H1 (cell line): ENCODE measurements at regions not wholly inside any gene's neighbourhood (a gene's known extent, or its start where the extent isn't known, plus 50 kb on each side); places are given as distances from the start of the nearest gene placed in this dataset.

Experiments used
- CTCF ChIA-PET: fragments of 300-600 bp; sonication (Branson Sonifier 250); formaldehyde crosslinking; loops from one replicate; lab custom pipeline; 2021; ENCODE audit not compliant: partially characterized antibody; lab: Charles Lee
- POLR2A ChIA-PET: fragments of 300-600 bp; sonication (Branson Sonifier 250); formaldehyde crosslinking; loops from one replicate; lab custom pipeline; 2021; ENCODE audit warnings: inconsistent platforms; ENCODE audit not compliant: partially characterized antibody; lab: Charles Lee
- DNase-seq, 2 experiments: peaks; one replicate each; pipeline versions ENCODE4 v3.0.0 to v3.0.0-alpha.2; 2010 to 2022; ENCODE audit warnings: low spot score in 2 of 2, low read depth in 1 of 2, mixed read lengths in 1 of 2
- FAIRE-seq: peaks from 2 replicates; lab custom pipeline; 2011; peaks lifted over from hg19 to GRCh38; lab: Jason Lieb, UNC
- H2AFZ ChIP-seq: 2 replicates; pipeline ENCODE4 v1.8.1; 2012; ENCODE audit warnings: low read length, inconsistent platforms
- H2AK5ac ChIP-seq: 2 replicates; pipeline ENCODE4 v1.6.1; 2013; ENCODE audit warnings: low read depth, low read length
- H2BK120ac ChIP-seq: replicated peaks from 2 replicates; pipeline ENCODE3; 2013; ENCODE audit warnings: low read depth, low read length, inconsistent platforms
- H2BK12ac ChIP-seq: 2 replicates; pipeline ENCODE4 v1.6.1; 2013; ENCODE audit warnings: low read depth, low read length
- H2BK15ac ChIP-seq: 2 replicates; pipeline ENCODE4 v1.6.1; 2013; ENCODE audit warnings: low read length
- H2BK20ac ChIP-seq: 2 replicates; pipeline ENCODE4 v1.6.1; 2013; ENCODE audit warnings: low read length
- H2BK5ac ChIP-seq: 2 replicates; pipeline ENCODE4 v1.6.1; 2013; ENCODE audit warnings: low read depth, low read length
- H3K14ac ChIP-seq: 2 replicates; pipeline ENCODE4 v1.6.1; 2013; ENCODE audit warnings: inconsistent platforms; ENCODE audit not compliant: insufficient read length
- H3K18ac ChIP-seq: 2 replicates; pipeline ENCODE4 v1.6.1; 2013; ENCODE audit warnings: low read length; ENCODE audit errors: extremely low read depth
- H3K23ac ChIP-seq: 2 replicates; pipeline ENCODE4 v1.6.1; 2013; ENCODE audit warnings: inconsistent platforms; ENCODE audit not compliant: insufficient read length
- H3K23me2 ChIP-seq: 2 replicates; pipeline ENCODE4 v1.6.1; 2013; ENCODE audit warnings: low read depth, low read length
- H3K27ac ChIP-seq: 2 replicates; pipeline ENCODE4 v1.6.1; 2011; ENCODE audit warnings: low read depth, low read length, inconsistent platforms
- H3K27me3 ChIP-seq, 4 experiments: replicated peaks in 1 of 4; 1 replicate in 1 of 4; 2 replicates in 3 of 4; pipeline versions ENCODE4 v1.6.1 to v1.8.1; 2011 to 2013; ENCODE audit warnings: low read length in 3 of 4, mild to moderate bottlenecking in 3 of 4, inconsistent platforms in 2 of 4, mixed read lengths in 2 of 4, moderate library complexity in 1 of 4; ENCODE audit not compliant: control insufficient read depth in 3 of 4, insufficient read depth in 3 of 4; ENCODE audit errors: extremely low read depth in 1 of 4
- H3K36me3 ChIP-seq, 4 experiments: 2 replicates each; pipeline versions ENCODE4 v1.6.1 to v1.8.1; 2011 to 2013; ENCODE audit warnings: mild to moderate bottlenecking in 4 of 4, low read length in 3 of 4, moderate library complexity in 2 of 4, control low read depth in 1 of 4, inconsistent platforms in 1 of 4; ENCODE audit not compliant: insufficient read depth in 4 of 4, control insufficient read depth in 2 of 4
- H3K4ac ChIP-seq: replicated peaks from 2 replicates; pipeline ENCODE3; 2013; ENCODE audit warnings: low read length, low read depth, mixed read lengths, inconsistent platforms; ENCODE audit not compliant: insufficient read length
- H3K4me1 ChIP-seq, 4 experiments: replicated peaks in 1 of 4; 1 replicate in 1 of 4; 2 replicates in 3 of 4; pipeline versions ENCODE4 v1.6.1 to v1.8.1; 2011 to 2013; ENCODE audit warnings: low read length in 3 of 4, inconsistent platforms in 2 of 4, mixed read lengths in 1 of 4; ENCODE audit not compliant: insufficient read depth in 4 of 4, control insufficient read depth in 3 of 4
- H3K4me2 ChIP-seq, 2 experiments: 2 replicates each; pipeline versions ENCODE4 v1.6.1 to v1.8.1; 2011 to 2013; ENCODE audit warnings: low read depth in 2 of 2, low read length in 2 of 2, control low read depth in 1 of 2, inconsistent platforms in 1 of 2, mild to moderate bottlenecking in 1 of 2; ENCODE audit not compliant: insufficient read depth in 1 of 2
- H3K4me3 ChIP-seq, 4 experiments: fragments of 200-600, 300-600 bp in 1 of 4; sonication (generic), shearing (Covaris generic), sonication (Bioruptor Twin) in 1 of 4; 2 replicates each; pipeline versions ENCODE4 v1.5.1 to v1.8.1; 2011 to 2016; ENCODE audit warnings: low read length in 4 of 4, low read depth in 3 of 4, control low read depth in 2 of 4, inconsistent platforms in 2 of 4, mild to moderate bottlenecking in 2 of 4, mixed read lengths in 1 of 4, moderate library complexity in 1 of 4; ENCODE audit not compliant: insufficient read depth in 2 of 4; ENCODE audit errors: extremely low read depth in 1 of 4
- H3K56ac ChIP-seq: replicated peaks from 2 replicates; pipeline ENCODE3; 2013; ENCODE audit warnings: low read depth, mild to moderate bottlenecking, mixed read lengths, low read length, inconsistent platforms; ENCODE audit not compliant: insufficient read length
- H3K79me1 ChIP-seq: 2 replicates; pipeline ENCODE4 v1.6.1; 2013; ENCODE audit warnings: low read depth, low read length, control low read depth
- H3K79me2 ChIP-seq, 2 experiments: 2 replicates each; pipeline versions ENCODE4 v1.6.1 to v1.8.1; 2012 to 2013; ENCODE audit warnings: low read length in 2 of 2, mild to moderate bottlenecking in 2 of 2, inconsistent platforms in 1 of 2; ENCODE audit not compliant: insufficient read depth in 2 of 2, control insufficient read depth in 1 of 2
- H3K9ac ChIP-seq, 4 experiments: replicated peaks in 1 of 4; 1 replicate in 1 of 4; 2 replicates in 3 of 4; pipeline versions ENCODE4 v1.6.1 to v1.8.1; 2011 to 2013; ENCODE audit warnings: low read depth in 3 of 4, low read length in 3 of 4, control low read depth in 2 of 4, mild to moderate bottlenecking in 2 of 4, moderate library complexity in 2 of 4, inconsistent platforms in 1 of 4; ENCODE audit errors: extremely low read depth in 1 of 4
- H3K9me3 ChIP-seq, 2 experiments: 2 replicates each; pipeline versions ENCODE4 v1.6.1 to v1.8.1; 2012 to 2013; ENCODE audit warnings: mild to moderate bottlenecking in 2 of 2, moderate library complexity in 2 of 2, control low read depth in 1 of 2, inconsistent platforms in 1 of 2, low read depth in 1 of 2, low read length in 1 of 2, mixed read lengths in 1 of 2; ENCODE audit not compliant: insufficient read depth in 2 of 2
- H4K20me1 ChIP-seq, 2 experiments: replicated peaks in 1 of 2; 2 replicates each; pipeline versions ENCODE3 to v1.8.1; 2011 to 2013; ENCODE audit warnings: inconsistent platforms in 2 of 2, low read length in 2 of 2, mild to moderate bottlenecking in 1 of 2; ENCODE audit not compliant: insufficient read depth in 2 of 2, control insufficient read depth in 1 of 2
- H4K5ac ChIP-seq: 2 replicates; pipeline ENCODE4 v1.6.1; 2013; ENCODE audit warnings: low read length, low read depth, mixed read lengths, inconsistent platforms; ENCODE audit not compliant: insufficient read length
- H4K8ac ChIP-seq: 2 replicates; pipeline ENCODE4 v1.8.0; 2013; ENCODE audit warnings: mild to moderate bottlenecking, moderate library complexity, low read length, inconsistent platforms; ENCODE audit not compliant: insufficient read depth; ENCODE audit errors: extremely low read depth
- H4K91ac ChIP-seq: replicated peaks from 2 replicates; pipeline ENCODE3; 2013; ENCODE audit warnings: low read length, mixed read lengths, inconsistent platforms; ENCODE audit not compliant: insufficient read length
- ASH2L ChIP-seq: fragments of 200-600, 300-600 bp; sonication (generic); IDR thresholded peaks from one replicate; pipeline ENCODE4 v1.7.1; 2017; ENCODE audit warnings: low read length
- BCL11A ChIP-seq, 2 experiments: IDR thresholded peaks; one replicate each; pipeline ENCODE4 v1.6.1; 2011; ENCODE audit warnings: low read depth in 2 of 2, low read length in 2 of 2, mild to moderate bottlenecking in 2 of 2
- CBX8 ChIP-seq: fragments of 300-800, 300-1000 bp; sonication (generic); IDR thresholded peaks from 2 replicates; pipeline ENCODE4 v1.7.1; 2016; ENCODE audit warnings: low read depth, low read length, borderline replicate concordance
- CEBPB ChIP-seq: IDR thresholded peaks from 2 replicates; pipeline ENCODE4 v1.6.1; 2012; ENCODE audit warnings: low read depth, low read length
- CTBP2 ChIP-seq: IDR thresholded peaks from 2 replicates; pipeline ENCODE4 v1.7.0; 2011; ENCODE audit warnings: borderline replicate concordance, mild to moderate bottlenecking, moderate library complexity, mixed read lengths, low read length; ENCODE audit not compliant: insufficient read depth, insufficient read length
- EZH2 ChIP-seq: fragments of 200-600 bp; sonication (generic); IDR thresholded peaks from 2 replicates; pipeline ENCODE4 v1.7.1; 2012; ENCODE audit warnings: low read depth, mild to moderate bottlenecking, moderate library complexity, low read length, inconsistent platforms; ENCODE audit not compliant: severe bottlenecking
- FOSL1 ChIP-seq: IDR thresholded peaks from 2 replicates; pipeline ENCODE4 v1.6.1; 2011; ENCODE audit warnings: mild to moderate bottlenecking, low read depth, low read length, moderate library complexity; ENCODE audit not compliant: insufficient read depth
- GTF2F1 ChIP-seq: IDR thresholded peaks from 2 replicates; pipeline ENCODE4 v1.6.1; 2012; ENCODE audit warnings: low read depth, low read length, improper control_type of control experiment, borderline replicate concordance
- JUN ChIP-seq: IDR thresholded peaks from 2 replicates; pipeline ENCODE4 v1.6.1; 2011; ENCODE audit warnings: low read depth, mild to moderate bottlenecking, improper control_type of control experiment, low read length
- PHF8 ChIP-seq: fragments of 200-600 bp; sonication (generic); conservative IDR thresholded peaks from 2 replicates; pipeline ENCODE4 v1.7.1; 2012; ENCODE audit warnings: low read depth, mild to moderate bottlenecking, inconsistent platforms, low read length, moderate library complexity
- RXRA ChIP-seq: IDR thresholded peaks from 2 replicates; pipeline ENCODE4 v1.6.1; 2011; ENCODE audit warnings: low read depth, mild to moderate bottlenecking, low read length, moderate library complexity; ENCODE audit not compliant: insufficient read depth
- SP1 ChIP-seq: IDR thresholded peaks from 2 replicates; pipeline ENCODE4 v1.6.1; 2011; ENCODE audit warnings: low read depth, low read length
- SUZ12 ChIP-seq: fragments of 200-600 bp; sonication (generic); IDR thresholded peaks from 2 replicates; pipeline ENCODE4 v1.6.1; 2012; ENCODE audit warnings: mild to moderate bottlenecking, inconsistent platforms, low read length, moderate library complexity, mixed read lengths
- TCF12 ChIP-seq: IDR thresholded peaks from 2 replicates; pipeline ENCODE4 v1.6.1; 2011; ENCODE audit warnings: low read depth, mild to moderate bottlenecking, low read length
- YY1 ChIP-seq: IDR thresholded peaks from 2 replicates; pipeline ENCODE4 v1.6.1; 2011; ENCODE audit warnings: low read depth, mild to moderate bottlenecking, low read length
- ZNF274 ChIP-seq: IDR thresholded peaks from 2 replicates; pipeline ENCODE4 v1.7.0; 2012; ENCODE audit warnings: low read length, borderline replicate concordance; ENCODE audit errors: extremely low read depth
- WGBS, 2 experiments: shearing (Covaris generic) in 1 of 2; methylation state at CpG; one replicate each; pipeline versions ENCODE4 v1.1.6 to v1.1.7; 2013 to 2015; ENCODE audit warnings: low lambda C conversion rate in 2 of 2, mixed read lengths in 2 of 2, inconsistent platforms in 1 of 2, low coverage in 1 of 2, missing lambda C conversion rate in 1 of 2; ENCODE audit not compliant: insufficient replicate concordance in 2 of 2, insufficient coverage in 1 of 2, insufficient read length in 1 of 2; ENCODE audit errors: extremely low coverage in 1 of 2, missing lambda C conversion rate in 1 of 2; 5-methylcytosine and 5-hydroxymethylcytosine counted together

DNA sequence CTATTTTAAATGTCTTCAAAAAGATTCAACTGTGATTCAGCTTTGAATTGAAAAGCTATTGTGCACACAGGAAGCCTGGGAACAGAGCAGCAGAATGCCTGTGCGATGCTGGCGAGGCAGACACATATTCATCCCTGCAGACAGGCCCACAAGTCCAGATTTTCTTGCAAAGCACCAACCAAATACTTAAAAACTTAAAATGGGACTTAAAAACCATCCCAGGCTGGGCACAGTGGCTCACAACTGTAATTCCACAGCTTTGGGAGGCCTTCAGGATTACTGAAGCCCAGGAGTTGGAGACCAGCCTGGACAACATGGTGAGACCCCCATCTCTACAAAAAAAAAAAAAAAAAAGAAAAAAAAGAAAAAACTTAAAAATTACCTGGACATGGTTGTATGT is 122.6 kb upstream of the SERPIND1 start:
- no peak overlapping the region for H2AK5ac ChIP-seq
- H4K5ac ChIP-seq: no peak overlapping the region
- no peak overlapping the region for H3K23ac ChIP-seq
- H3K79me1 ChIP-seq: no peaks in the 10 kb centered on the region
- no peak overlapping the region for H4K91ac ChIP-seq
- no peak overlapping the region for H3K4me2 ChIP-seq
- no peak overlapping the region for H3K4me3 ChIP-seq
- H3K9me3 ChIP-seq: no peaks in the 10 kb centered on the region
- H2BK5ac ChIP-seq: no peak overlapping the region
- no peaks in the 10 kb centered on the region for H3K79me2 ChIP-seq
- H3K9ac ChIP-seq: no peak overlapping the region
- DNase-seq (peak in 1 of 2 experiments; percentile 1), FAIRE-seq (no peak)
- POLR2A ChIA-PET: interaction anchor here (0.7 kb wide), 1 partner anchor 28 kb away, joined by 4 read pairs; no protein-coding TSS in a partner anchor
- CTCF ChIA-PET: no interaction called here
- no peak overlapping the region for H3K4ac ChIP-seq
- no peaks in the 10 kb centered on the region for H3K36me3 ChIP-seq
- H2BK15ac ChIP-seq: no peak overlapping the region
- H4K8ac ChIP-seq: no peak overlapping the region
- H3K56ac ChIP-seq: no peak overlapping the region
- H4K20me1 ChIP-seq: no peaks in the 10 kb centered on the region
- no peaks in the 10 kb centered on the region for H3K4me1 ChIP-seq
- H3K27me3 ChIP-seq: no peaks in the 10 kb centered on the region
- H2BK12ac ChIP-seq: no peak overlapping the region
- H2BK120ac ChIP-seq: no peak overlapping the region
- H3K23me2 ChIP-seq: no peaks in the 10 kb centered on the region
- H2BK20ac ChIP-seq: no peak overlapping the region
- H2AFZ ChIP-seq: no peak overlapping the region
- no peak overlapping the region for H3K27ac ChIP-seq
- H3K18ac ChIP-seq: no peak overlapping the region
- no peak overlapping the region for H3K14ac ChIP-seq
- WGBS, 2 experiments: 87% methylated on average over 2 of the region's 2 CpGs; no CpG with 5 or more reads in 1 of the 2 experiments
- no peak for TF ChIP-seq BCL11A (IDR thresholded peaks at IDR 0.05; ENCODE audit: low read depth in 2 of 2, low read length in 2 of 2)
- no peak for TF ChIP-seq TCF12
- no peak for TF ChIP-seq PHF8
- no peak for TF ChIP-seq SP1
- TF ChIP-seq CTBP2: no peak
- TF ChIP-seq CEBPB: no peak
- no peak for TF ChIP-seq FOSL1
- no peak for TF ChIP-seq SUZ12
- TF ChIP-seq RXRA: no peak
- no peak for TF ChIP-seq ZNF274
- no peak for TF ChIP-seq GTF2F1
- TF ChIP-seq JUN: no peak
- TF ChIP-seq YY1: no peak
- TF ChIP-seq ASH2L: no peak
- TF ChIP-seq EZH2: no peak
- no peak for TF ChIP-seq CBX8
